GM12891 (cell line): ENCODE measurements at regions not wholly inside any gene's neighbourhood (a gene's known extent, or its start where the extent isn't known, plus 50 kb on each side); places are given as distances from the start of the nearest gene placed in this dataset.

ENCODE experiments used
- PAX5 ChIP-seq: IDR thresholded peaks from 2 replicates; pipeline ENCODE4 v1.6.1; 2011; ENCODE audit warnings: low read length, moderate library complexity, mild to moderate bottlenecking; ENCODE audit not compliant: insufficient read depth, severe bottlenecking
- POLR2A ChIP-seq: IDR thresholded peaks from 2 replicates; pipeline ENCODE4 v1.6.1; 2011; ENCODE audit warnings: low read depth, low read length, control low read depth
- POLR2AphosphoS5 ChIP-seq: IDR thresholded peaks from 2 replicates; pipeline ENCODE4 v1.6.1; 2011; ENCODE audit warnings: low read depth, low read length, control low read depth
- POU2F2 ChIP-seq: IDR thresholded peaks from 2 replicates; pipeline ENCODE4 v1.6.1; 2011; ENCODE audit warnings: low read depth, mild to moderate bottlenecking, control low read depth, low read length, moderate library complexity
- SPI1 ChIP-seq: IDR thresholded peaks from 2 replicates; pipeline ENCODE4 v1.6.1; 2011; ENCODE audit warnings: low read depth, low read length, control low read depth
- TAF1 ChIP-seq: IDR thresholded peaks from 2 replicates; pipeline ENCODE4 v1.6.1; 2011; ENCODE audit warnings: low read depth, low read length, control low read depth

GRCh38 chr14:43119672-43120071, 1387.4 kb downstream of the FSCB start:
- TF ChIP-seq POLR2AphosphoS5 = no peak
- TF ChIP-seq TAF1 = no peak
- no peak for TF ChIP-seq POLR2A
- no peak for TF ChIP-seq POU2F2
- TF ChIP-seq SPI1 = no peak
- no peak for TF ChIP-seq PAX5
